ENCODE measurements at regions not wholly inside any gene's neighbourhood (a gene's known extent, or its start where the extent isn't known, plus 50 kb on each side); places are given as distances from the start of the nearest gene placed in this dataset.

GRCh38 chr3:148078658-148079057 lies 619.0 kb upstream of the AGTR1 start:
- TF ChIP-seq CTCF (IDR thresholded peaks at IDR 0.05) (no peak), POLR2A (IDR thresholded peaks at IDR 0.05) (no peak)
